GM10266 (cell line): ENCODE measurements at regions not wholly inside any gene's neighbourhood (a gene's known extent, or its start where the extent isn't known, plus 50 kb on each side); places are given as distances from the start of the nearest gene placed in this dataset.

Experiments used
- DNase-seq: peaks from one replicate; pipeline ENCODE4 v3.0.0; 2012; ENCODE audit errors: extremely low spot score
- CTCF ChIP-seq: IDR thresholded peaks from 2 replicates; pipeline ENCODE4 v1.5.1; 2012; ENCODE audit warnings: mild to moderate bottlenecking, low read depth; ENCODE audit not compliant: control insufficient read depth, insufficient read depth; ENCODE audit errors: missing control alignments

- no peak for TF ChIP-seq CTCF
- DNase-seq, result no peak
Measured at GRCh38 chr1:218760601-218761570, 412.8 kb upstream of the LYPLAL1 start.

GRCh38 chr1:218763538-218763937 lies 410.1 kb upstream of the LYPLAL1 start:
- no peak for DNase-seq

DNA sequence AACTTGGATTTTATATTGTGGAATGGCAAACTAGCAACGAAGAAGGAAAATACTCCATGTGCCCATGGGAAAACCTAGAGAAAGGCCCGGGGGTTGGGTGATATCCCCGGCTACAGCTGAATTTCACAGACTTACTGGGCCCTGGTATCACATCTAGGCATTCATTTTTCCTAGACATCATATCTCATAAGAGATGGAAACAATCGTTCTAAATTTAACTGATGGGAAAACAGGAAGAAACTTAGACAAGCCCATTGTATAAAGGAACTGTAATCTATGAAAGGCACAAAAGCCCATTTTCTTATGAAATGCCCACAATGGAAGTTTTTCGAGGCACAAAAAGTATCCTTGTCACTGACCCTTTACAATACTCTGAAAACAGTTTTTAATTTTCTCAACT lies 407.9 kb upstream of the LYPLAL1 start:
- no peak for TF ChIP-seq CTCF
- no peak for DNase-seq

More at GRCh38 chr1:218763538-218763937, 410.1 kb upstream of the LYPLAL1 start:
- TF ChIP-seq CTCF, result no peak

DNA sequence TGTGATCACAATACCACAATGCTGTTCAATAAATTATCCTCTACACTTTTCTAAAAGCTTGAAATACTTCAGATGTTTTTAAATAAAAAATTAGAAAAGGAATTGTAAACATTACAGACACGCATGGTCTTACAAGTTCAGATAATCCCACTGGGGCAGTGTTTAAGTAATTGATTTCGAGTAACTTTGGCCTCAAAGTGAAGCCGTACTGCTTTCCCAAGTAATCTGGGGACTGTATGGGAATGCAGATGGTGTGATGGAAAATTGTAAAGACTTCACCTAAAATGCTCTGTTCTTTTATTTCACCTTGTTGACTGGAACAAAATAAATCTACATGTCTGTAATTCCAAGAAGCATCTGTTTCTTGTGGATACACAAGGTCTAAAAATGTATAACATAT lies 401.7 kb upstream of the LYPLAL1 start:
- DNase-seq, result no peak
- no peak for TF ChIP-seq CTCF

GRCh38 chr1:218772575-218772974 lies 401.1 kb upstream of the LYPLAL1 start:
- TF ChIP-seq CTCF, result no peak
- no peak for DNase-seq

- no peak for TF ChIP-seq CTCF
- no peak for DNase-seq
Measured at GRCh38 chr1:218775501-218776021, 398.1 kb upstream of the LYPLAL1 start.
